GM12878 (cell line): ENCODE measurements at regions not wholly inside any gene's neighbourhood (a gene's known extent, or its start where the extent isn't known, plus 50 kb on each side); places are given as distances from the start of the nearest gene placed in this dataset.
A peak's percentile ranks its signal among the peaks of the same experiment; 100 is the strongest.

Source experiments
- BACH1 ChIP-seq: fragments of 450-650 bp; IDR thresholded peaks from 2 replicates; pipeline ENCODE4 v1.6.1; 2017; ENCODE audit warnings: mild to moderate bottlenecking, borderline replicate concordance
- ESRRA ChIP-seq: IDR thresholded peaks from 2 replicates; pipeline ENCODE4 v1.6.1; 2012; ENCODE audit warnings: mild to moderate bottlenecking, low read length, improper control_type of control experiment
- FOS ChIP-seq: IDR thresholded peaks from 3 replicates; pipeline ENCODE4 v1.6.1; 2011; ENCODE audit warnings: borderline replicate concordance; ENCODE audit not compliant: insufficient read length; ENCODE audit errors: extremely low read depth
- IKZF2 ChIP-seq, 2 experiments: fragments of 450-650 bp; IDR thresholded peaks; 2 replicates each; pipeline ENCODE4 v1.6.1; 2017; ENCODE audit warnings: mild to moderate bottlenecking in 2 of 2, moderate library complexity in 2 of 2
- SREBF1 ChIP-seq: IDR thresholded peaks from 2 replicates; pipeline ENCODE4 v1.6.1; 2012; ENCODE audit warnings: mild to moderate bottlenecking, low read length
- STAT1 ChIP-seq: fragments of 450-650 bp; conservative IDR thresholded peaks from 2 replicates; pipeline ENCODE4 v1.6.1; 2014; ENCODE audit warnings: antibody characterized with exemption, mild to moderate bottlenecking
- TF ChIP-seq, protein P1 (sequence below): fragments of 450-650 bp; IDR thresholded peaks from 2 replicates; pipeline ENCODE4 v1.6.1; 2017; ENCODE audit warnings: low read depth, mild to moderate bottlenecking, moderate library complexity
- TF ChIP-seq, protein P2 (sequence below): IDR thresholded peaks from 2 replicates; pipeline ENCODE4 v1.6.1; 2012; ENCODE audit warnings: low read length, inconsistent platforms
- TF ChIP-seq, protein P3 (sequence below): fragments of 450-650 bp; IDR thresholded peaks from 2 replicates; pipeline ENCODE4 v1.6.1; 2017; ENCODE audit warnings: mild to moderate bottlenecking, low read depth, inconsistent platforms; ENCODE audit not compliant: poor library complexity, severe bottlenecking
- TF ChIP-seq, protein P4 (sequence below): IDR thresholded peaks from 2 replicates; pipeline ENCODE4 v1.6.1; 2012; ENCODE audit warnings: low read depth, low read length, improper control_type of control experiment
- TF ChIP-seq, protein P5 (sequence below): fragments of 450-650 bp; formaldehyde crosslinking; IDR thresholded peaks from 2 replicates; pipeline ENCODE4 v1.5.0; 2022; ENCODE audit warnings: mild to moderate bottlenecking, missing genetic modification characterization
- TF ChIP-seq, protein P6 (sequence below): fragments of 450-650 bp; conservative IDR thresholded peaks from 2 replicates; pipeline ENCODE4 v1.6.1; 2017; ENCODE audit warnings: mild to moderate bottlenecking, moderate library complexity
- TF ChIP-seq, protein P7 (sequence below): fragments of 450-650 bp; IDR thresholded peaks from 2 replicates; pipeline ENCODE4 v1.6.1; 2014; ENCODE audit warnings: mild to moderate bottlenecking
- TF ChIP-seq, protein P8 (sequence below): IDR thresholded peaks from 2 replicates; pipeline ENCODE4 v1.6.1; 2011; ENCODE audit warnings: low read depth, low read length, improper control_type of control experiment, borderline replicate concordance

DNA sequence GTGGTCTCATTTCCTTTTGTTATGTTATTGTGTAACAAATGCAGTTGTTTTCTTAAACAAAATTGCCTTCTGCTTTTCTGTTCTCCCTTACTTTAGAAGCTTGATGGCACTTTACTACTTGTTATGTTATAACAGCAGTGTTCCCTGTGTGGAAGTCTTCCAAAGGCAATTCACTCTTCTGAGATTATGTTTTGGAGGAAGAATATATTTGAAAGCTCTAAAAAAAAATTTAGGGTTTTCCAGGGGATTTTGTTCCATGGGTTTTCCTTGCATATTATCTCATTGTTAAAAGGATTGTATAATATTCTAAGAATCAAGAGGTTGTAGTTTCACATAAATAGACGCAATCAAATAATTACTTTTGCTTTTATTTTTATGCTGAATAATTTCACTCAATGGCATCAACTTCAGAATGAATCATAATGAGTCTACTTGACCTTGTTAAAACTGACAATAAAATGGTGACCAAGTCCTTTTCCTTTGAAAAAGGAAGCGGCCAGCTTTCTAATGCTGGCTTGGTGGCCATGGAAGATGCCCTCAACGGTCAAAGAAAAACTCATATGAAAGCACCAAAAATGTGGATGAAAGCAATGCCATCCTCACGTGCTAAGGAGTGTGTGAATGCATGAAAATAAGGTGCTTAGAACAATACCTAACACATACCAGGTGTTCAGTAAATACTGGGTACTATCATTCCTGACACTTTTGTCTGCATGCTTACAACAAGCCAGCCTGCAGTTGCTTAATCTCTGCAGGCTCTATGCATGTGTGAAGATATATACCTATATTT lies 92.4 kb upstream of the KLF6 start (continued):
- TF ChIP-seq, protein P1, sequence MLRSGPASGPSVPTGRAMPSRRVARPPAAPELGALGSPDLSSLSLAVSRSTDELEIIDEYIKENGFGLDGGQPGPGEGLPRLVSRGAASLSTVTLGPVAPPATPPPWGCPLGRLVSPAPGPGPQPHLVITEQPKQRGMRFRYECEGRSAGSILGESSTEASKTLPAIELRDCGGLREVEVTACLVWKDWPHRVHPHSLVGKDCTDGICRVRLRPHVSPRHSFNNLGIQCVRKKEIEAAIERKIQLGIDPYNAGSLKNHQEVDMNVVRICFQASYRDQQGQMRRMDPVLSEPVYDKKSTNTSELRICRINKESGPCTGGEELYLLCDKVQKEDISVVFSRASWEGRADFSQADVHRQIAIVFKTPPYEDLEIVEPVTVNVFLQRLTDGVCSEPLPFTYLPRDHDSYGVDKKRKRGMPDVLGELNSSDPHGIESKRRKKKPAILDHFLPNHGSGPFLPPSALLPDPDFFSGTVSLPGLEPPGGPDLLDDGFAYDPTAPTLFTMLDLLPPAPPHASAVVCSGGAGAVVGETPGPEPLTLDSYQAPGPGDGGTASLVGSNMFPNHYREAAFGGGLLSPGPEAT = peak; percentile 50; the same call in 1 of the 2 replicates
- TF ChIP-seq ESRRA = peak; percentile 33; the same call in 1 of the 2 replicates
- TF ChIP-seq, protein P2, sequence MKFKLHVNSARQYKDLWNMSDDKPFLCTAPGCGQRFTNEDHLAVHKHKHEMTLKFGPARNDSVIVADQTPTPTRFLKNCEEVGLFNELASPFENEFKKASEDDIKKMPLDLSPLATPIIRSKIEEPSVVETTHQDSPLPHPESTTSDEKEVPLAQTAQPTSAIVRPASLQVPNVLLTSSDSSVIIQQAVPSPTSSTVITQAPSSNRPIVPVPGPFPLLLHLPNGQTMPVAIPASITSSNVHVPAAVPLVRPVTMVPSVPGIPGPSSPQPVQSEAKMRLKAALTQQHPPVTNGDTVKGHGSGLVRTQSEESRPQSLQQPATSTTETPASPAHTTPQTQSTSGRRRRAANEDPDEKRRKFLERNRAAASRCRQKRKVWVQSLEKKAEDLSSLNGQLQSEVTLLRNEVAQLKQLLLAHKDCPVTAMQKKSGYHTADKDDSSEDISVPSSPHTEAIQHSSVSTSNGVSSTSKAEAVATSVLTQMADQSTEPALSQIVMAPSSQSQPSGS = peak; percentile 38; the same call in 1 of the 2 replicates
- TF ChIP-seq, protein P3, sequence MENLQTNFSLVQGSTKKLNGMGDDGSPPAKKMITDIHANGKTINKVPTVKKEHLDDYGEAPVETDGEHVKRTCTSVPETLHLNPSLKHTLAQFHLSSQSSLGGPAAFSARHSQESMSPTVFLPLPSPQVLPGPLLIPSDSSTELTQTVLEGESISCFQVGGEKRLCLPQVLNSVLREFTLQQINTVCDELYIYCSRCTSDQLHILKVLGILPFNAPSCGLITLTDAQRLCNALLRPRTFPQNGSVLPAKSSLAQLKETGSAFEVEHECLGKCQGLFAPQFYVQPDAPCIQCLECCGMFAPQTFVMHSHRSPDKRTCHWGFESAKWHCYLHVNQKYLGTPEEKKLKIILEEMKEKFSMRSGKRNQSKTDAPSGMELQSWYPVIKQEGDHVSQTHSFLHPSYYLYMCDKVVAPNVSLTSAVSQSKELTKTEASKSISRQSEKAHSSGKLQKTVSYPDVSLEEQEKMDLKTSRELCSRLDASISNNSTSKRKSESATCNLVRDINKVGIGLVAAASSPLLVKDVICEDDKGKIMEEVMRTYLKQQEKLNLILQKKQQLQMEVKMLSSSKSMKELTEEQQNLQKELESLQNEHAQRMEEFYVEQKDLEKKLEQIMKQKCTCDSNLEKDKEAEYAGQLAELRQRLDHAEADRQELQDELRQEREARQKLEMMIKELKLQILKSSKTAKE = peak; percentile 36
- TF ChIP-seq, protein P4, sequence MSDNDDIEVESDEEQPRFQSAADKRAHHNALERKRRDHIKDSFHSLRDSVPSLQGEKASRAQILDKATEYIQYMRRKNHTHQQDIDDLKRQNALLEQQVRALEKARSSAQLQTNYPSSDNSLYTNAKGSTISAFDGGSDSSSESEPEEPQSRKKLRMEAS = no peak
- TF ChIP-seq, protein P5, sequence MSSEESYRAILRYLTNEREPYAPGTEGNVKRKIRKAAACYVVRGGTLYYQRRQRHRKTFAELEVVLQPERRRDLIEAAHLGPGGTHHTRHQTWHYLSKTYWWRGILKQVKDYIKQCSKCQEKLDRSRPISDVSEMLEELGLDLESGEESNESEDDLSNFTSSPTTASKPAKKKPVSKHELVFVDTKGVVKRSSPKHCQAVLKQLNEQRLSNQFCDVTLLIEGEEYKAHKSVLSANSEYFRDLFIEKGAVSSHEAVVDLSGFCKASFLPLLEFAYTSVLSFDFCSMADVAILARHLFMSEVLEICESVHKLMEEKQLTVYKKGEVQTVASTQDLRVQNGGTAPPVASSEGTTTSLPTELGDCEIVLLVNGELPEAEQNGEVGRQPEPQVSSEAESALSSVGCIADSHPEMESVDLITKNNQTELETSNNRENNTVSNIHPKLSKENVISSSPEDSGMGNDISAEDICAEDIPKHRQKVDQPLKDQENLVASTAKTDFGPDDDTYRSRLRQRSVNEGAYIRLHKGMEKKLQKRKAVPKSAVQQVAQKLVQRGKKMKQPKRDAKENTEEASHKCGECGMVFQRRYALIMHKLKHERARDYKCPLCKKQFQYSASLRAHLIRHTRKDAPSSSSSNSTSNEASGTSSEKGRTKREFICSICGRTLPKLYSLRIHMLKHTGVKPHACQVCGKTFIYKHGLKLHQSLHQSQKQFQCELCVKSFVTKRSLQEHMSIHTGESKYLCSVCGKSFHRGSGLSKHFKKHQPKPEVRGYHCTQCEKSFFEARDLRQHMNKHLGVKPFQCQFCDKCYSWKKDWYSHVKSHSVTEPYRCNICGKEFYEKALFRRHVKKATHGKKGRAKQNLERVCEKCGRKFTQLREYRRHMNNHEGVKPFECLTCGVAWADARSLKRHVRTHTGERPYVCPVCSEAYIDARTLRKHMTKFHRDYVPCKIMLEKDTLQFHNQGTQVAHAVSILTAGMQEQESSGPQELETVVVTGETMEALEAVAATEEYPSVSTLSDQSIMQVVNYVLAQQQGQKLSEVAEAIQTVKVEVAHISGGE = no peak
- TF ChIP-seq, protein P6, sequence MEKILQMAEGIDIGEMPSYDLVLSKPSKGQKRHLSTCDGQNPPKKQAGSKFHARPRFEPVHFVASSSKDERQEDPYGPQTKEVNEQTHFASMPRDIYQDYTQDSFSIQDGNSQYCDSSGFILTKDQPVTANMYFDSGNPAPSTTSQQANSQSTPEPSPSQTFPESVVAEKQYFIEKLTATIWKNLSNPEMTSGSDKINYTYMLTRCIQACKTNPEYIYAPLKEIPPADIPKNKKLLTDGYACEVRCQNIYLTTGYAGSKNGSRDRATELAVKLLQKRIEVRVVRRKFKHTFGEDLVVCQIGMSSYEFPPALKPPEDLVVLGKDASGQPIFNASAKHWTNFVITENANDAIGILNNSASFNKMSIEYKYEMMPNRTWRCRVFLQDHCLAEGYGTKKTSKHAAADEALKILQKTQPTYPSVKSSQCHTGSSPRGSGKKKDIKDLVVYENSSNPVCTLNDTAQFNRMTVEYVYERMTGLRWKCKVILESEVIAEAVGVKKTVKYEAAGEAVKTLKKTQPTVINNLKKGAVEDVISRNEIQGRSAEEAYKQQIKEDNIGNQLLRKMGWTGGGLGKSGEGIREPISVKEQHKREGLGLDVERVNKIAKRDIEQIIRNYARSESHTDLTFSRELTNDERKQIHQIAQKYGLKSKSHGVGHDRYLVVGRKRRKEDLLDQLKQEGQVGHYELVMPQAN = no peak
- TF ChIP-seq SREBF1 = no peak
- TF ChIP-seq STAT1 = no peak
- TF ChIP-seq, protein P7, sequence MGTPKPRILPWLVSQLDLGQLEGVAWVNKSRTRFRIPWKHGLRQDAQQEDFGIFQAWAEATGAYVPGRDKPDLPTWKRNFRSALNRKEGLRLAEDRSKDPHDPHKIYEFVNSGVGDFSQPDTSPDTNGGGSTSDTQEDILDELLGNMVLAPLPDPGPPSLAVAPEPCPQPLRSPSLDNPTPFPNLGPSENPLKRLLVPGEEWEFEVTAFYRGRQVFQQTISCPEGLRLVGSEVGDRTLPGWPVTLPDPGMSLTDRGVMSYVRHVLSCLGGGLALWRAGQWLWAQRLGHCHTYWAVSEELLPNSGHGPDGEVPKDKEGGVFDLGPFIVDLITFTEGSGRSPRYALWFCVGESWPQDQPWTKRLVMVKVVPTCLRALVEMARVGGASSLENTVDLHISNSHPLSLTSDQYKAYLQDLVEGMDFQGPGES = no peak
- no peak for TF ChIP-seq FOS
- TF ChIP-seq, protein P8, sequence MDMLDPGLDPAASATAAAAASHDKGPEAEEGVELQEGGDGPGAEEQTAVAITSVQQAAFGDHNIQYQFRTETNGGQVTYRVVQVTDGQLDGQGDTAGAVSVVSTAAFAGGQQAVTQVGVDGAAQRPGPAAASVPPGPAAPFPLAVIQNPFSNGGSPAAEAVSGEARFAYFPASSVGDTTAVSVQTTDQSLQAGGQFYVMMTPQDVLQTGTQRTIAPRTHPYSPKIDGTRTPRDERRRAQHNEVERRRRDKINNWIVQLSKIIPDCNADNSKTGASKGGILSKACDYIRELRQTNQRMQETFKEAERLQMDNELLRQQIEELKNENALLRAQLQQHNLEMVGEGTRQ = no peak
- no peak for TF ChIP-seq BACH1
- peak; percentile 68 to 77 for TF ChIP-seq IKZF2 (IDR thresholded peaks at IDR 0.05)
